ENCODE measurements at regions not wholly inside any gene's neighbourhood (a gene's known extent, or its start where the extent isn't known, plus 50 kb on each side); places are given as distances from the start of the nearest gene placed in this dataset.

DNA sequence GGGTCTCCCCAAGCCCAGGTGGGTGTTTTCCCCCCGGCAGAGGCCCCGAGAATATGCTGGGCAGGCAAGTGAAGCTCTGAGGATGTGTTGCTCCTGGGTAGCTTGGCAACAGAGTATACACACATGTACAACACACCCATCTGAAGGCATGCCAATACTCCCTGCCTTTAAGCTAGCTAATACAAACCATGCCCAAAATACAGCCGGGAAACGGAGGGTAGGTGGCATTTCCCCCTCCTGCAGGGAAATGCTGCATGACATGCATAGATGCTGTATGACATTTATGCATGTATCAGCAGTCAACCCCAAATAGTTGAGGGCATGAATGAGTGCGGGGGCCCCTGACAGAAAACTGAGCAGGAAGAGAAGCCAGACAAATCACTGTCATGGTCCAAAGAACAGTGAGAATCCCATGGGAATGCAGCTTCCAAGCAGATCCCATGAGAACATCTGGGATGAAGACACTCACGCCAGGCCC, 614.1 kb downstream of the EBF1 start:
- TF ChIP-seq, protein P1, sequence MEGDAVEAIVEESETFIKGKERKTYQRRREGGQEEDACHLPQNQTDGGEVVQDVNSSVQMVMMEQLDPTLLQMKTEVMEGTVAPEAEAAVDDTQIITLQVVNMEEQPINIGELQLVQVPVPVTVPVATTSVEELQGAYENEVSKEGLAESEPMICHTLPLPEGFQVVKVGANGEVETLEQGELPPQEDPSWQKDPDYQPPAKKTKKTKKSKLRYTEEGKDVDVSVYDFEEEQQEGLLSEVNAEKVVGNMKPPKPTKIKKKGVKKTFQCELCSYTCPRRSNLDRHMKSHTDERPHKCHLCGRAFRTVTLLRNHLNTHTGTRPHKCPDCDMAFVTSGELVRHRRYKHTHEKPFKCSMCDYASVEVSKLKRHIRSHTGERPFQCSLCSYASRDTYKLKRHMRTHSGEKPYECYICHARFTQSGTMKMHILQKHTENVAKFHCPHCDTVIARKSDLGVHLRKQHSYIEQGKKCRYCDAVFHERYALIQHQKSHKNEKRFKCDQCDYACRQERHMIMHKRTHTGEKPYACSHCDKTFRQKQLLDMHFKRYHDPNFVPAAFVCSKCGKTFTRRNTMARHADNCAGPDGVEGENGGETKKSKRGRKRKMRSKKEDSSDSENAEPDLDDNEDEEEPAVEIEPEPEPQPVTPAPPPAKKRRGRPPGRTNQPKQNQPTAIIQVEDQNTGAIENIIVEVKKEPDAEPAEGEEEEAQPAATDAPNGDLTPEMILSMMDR (IDR thresholded peaks at IDR 0.05) = no peak
- TF ChIP-seq POLR2A (IDR thresholded peaks at IDR 0.05) = no peak
